Gastrocnemius medialis (tissue), 4 donors: ENCODE measurements at regions not wholly inside any gene's neighbourhood (a gene's known extent, or its start where the extent isn't known, plus 50 kb on each side); places are given as distances from the start of the nearest gene placed in this dataset.

Source experiments
- CTCF ChIP-seq, 5 experiments: fragments of 450-650 bp in 3 of 5; fragments of 200-600 bp in 2 of 5; sonication (generic) in 2 of 5; IDR thresholded peaks in 4 of 5; conservative IDR thresholded peaks in 1 of 5; 1 replicate in 4 of 5; 2 replicates in 1 of 5; pipeline ENCODE4 v1.5.1; 2016 to 2019; ENCODE audit warnings: antibody characterized with exemption in 5 of 5, mild to moderate bottlenecking in 3 of 5, moderate library complexity in 3 of 5
- POLR2A ChIP-seq, 2 donors: fragments of 450-650 bp; IDR thresholded peaks; one replicate each; pipeline ENCODE4 v1.6.1; 2017; ENCODE audit warnings: antibody characterized with exemption in 2 of 2, mild to moderate bottlenecking in 2 of 2, moderate library complexity in 2 of 2

GRCh38 chr11:129528296-129528695 lies 152.6 kb downstream of the BARX2 start:
- no peak for TF ChIP-seq POLR2A (IDR thresholded peaks at IDR 0.05)
- no peak for TF ChIP-seq CTCF (IDR thresholded peaks at IDR 0.05 in 4 of 5, conservative IDR thresholded peaks at IDR 0.05 in 1 of 5)
